Upper lobe of left lung (tissue), 6 donors: ENCODE measurements at regions not wholly inside any gene's neighbourhood (a gene's known extent, or its start where the extent isn't known, plus 50 kb on each side); places are given as distances from the start of the nearest gene placed in this dataset.
"Not testable (repeated sequence)": the region's sequence is repeated elsewhere in the genome, so short reads cannot be mapped to it uniquely, and the experiment has no call there.

ENCODE experiments used
- ATAC-seq, 2 donors: fragments of 200-7000 bp; cut with Tn5 transposase; one replicate each; pipeline ENCODE4 v1.9.1; 2022; ENCODE audit warnings: mild to moderate bottlenecking in 2 of 2, moderate library complexity in 2 of 2; ENCODE audit not compliant: low FRiP score in 2 of 2
- DNase-seq, 2 donors: peaks; one replicate each; pipeline ENCODE4 v3.0.0-alpha.2; 2019 to 2020
- H3K27ac ChIP-seq, 4 donors: fragments of 200-600 bp; sonication (generic); one replicate each; pipeline ENCODE4 v1.5.1; 2016 to 2019
- H3K27me3 ChIP-seq, 4 donors: fragments of 200-600 bp; sonication (generic); one replicate each; pipeline ENCODE4 v1.5.1; 2017 to 2019
- H3K36me3 ChIP-seq, 4 donors: fragments of 200-600 bp; sonication (generic); one replicate each; pipeline ENCODE4 v1.5.1; 2016 to 2019
- H3K4me1 ChIP-seq, 4 donors: fragments of 200-600 bp; sonication (generic); one replicate each; pipeline ENCODE4 v1.5.1; 2018 to 2019
- H3K4me3 ChIP-seq, 4 donors: fragments of 200-600 bp; sonication (generic); one replicate each; pipeline ENCODE4 v1.5.1; 2017 to 2019; ENCODE audit warnings: mild to moderate bottlenecking in 2 of 4, moderate library complexity in 1 of 4
- H3K9me3 ChIP-seq, 4 donors: fragments of 200-600 bp; sonication (generic); one replicate each; pipeline ENCODE4 v1.5.1; 2018 to 2019
- EP300 ChIP-seq, 4 donors: sonication (generic); formaldehyde crosslinking; IDR thresholded peaks; one replicate each; pipeline ENCODE4 v1.5.1; 2017; ENCODE audit warnings: antibody characterized with exemption in 4 of 4, control low read depth in 2 of 4
- POLR2A ChIP-seq, 4 donors: fragments of 450-650 bp; IDR thresholded peaks; one replicate each; pipeline ENCODE4 v1.5.1; 2016 to 2017; ENCODE audit warnings: antibody characterized with exemption in 4 of 4, mild to moderate bottlenecking in 2 of 4
- POLR2AphosphoS5 ChIP-seq, 2 donors: sonication (generic); formaldehyde crosslinking; IDR thresholded peaks; one replicate each; pipeline ENCODE4 v1.5.1; 2017; ENCODE audit warnings: antibody characterized with exemption in 2 of 2
- WGBS, 2 donors: methylation state at CpG; one replicate each; pipeline ENCODE4 v1.1.5; 2017 to 2018; 5-methylcytosine and 5-hydroxymethylcytosine counted together
- TF ChIP-seq, protein P1 (sequence below), 6 experiments: fragments of 450-650 bp in 4 of 6; fragments of 200-600 bp in 2 of 6; sonication (generic) in 2 of 6; IDR thresholded peaks; one replicate each; pipeline ENCODE4 v1.5.1; 2016 to 2019; ENCODE audit warnings: antibody characterized with exemption in 6 of 6
- donor health status: DM: no; HTN: no; CAD: no; lungs with moderate emphysema.
- donor health status: DM: no; HTN: yes; CAD: no; lungs with severe emphysema.

DNA sequence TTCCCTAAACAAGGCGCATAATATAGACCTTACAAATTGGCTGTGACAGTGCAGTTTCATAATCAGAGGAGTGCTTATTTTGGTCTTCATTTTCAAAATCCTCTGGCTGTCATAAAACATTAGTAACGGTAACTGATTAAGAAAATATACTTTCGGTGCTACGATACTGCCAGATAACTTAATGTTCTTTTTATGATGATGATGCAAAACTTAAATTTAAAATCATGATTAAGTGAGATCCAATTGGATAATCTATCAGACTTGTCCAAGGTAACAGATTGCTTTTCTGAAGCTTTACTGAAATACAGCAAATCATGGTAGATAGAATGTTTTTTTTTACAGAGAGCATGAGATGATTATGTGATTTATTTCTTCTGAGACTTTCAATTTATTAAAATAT is 364.2 kb upstream of the CNTN3 start:
- Histone ChIP-seq H3K4me3 (no peak overlapping the region), H3K27ac (no peak overlapping the region), H3K9me3 (no peaks in the 10 kb centered on the region), H3K27me3 (no peaks in the 10 kb centered on the region), H3K36me3 (no peaks in the 10 kb centered on the region), H3K4me1 (no peaks in the 10 kb centered on the region)
- ATAC-seq = no peak
- DNase-seq = no peak
- no peak for TF ChIP-seq POLR2AphosphoS5 (IDR thresholded peaks at IDR 0.05)
- TF ChIP-seq, protein P1, sequence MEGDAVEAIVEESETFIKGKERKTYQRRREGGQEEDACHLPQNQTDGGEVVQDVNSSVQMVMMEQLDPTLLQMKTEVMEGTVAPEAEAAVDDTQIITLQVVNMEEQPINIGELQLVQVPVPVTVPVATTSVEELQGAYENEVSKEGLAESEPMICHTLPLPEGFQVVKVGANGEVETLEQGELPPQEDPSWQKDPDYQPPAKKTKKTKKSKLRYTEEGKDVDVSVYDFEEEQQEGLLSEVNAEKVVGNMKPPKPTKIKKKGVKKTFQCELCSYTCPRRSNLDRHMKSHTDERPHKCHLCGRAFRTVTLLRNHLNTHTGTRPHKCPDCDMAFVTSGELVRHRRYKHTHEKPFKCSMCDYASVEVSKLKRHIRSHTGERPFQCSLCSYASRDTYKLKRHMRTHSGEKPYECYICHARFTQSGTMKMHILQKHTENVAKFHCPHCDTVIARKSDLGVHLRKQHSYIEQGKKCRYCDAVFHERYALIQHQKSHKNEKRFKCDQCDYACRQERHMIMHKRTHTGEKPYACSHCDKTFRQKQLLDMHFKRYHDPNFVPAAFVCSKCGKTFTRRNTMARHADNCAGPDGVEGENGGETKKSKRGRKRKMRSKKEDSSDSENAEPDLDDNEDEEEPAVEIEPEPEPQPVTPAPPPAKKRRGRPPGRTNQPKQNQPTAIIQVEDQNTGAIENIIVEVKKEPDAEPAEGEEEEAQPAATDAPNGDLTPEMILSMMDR (IDR thresholded peaks at IDR 0.05) = no peak
- no peak for TF ChIP-seq POLR2A (IDR thresholded peaks at IDR 0.05)
- TF ChIP-seq EP300 (IDR thresholded peaks at IDR 0.05) = no peak
- WGBS, 2 donors = 88 to 89% methylated on average over 4 of the region's 4 CpGs

DNA sequence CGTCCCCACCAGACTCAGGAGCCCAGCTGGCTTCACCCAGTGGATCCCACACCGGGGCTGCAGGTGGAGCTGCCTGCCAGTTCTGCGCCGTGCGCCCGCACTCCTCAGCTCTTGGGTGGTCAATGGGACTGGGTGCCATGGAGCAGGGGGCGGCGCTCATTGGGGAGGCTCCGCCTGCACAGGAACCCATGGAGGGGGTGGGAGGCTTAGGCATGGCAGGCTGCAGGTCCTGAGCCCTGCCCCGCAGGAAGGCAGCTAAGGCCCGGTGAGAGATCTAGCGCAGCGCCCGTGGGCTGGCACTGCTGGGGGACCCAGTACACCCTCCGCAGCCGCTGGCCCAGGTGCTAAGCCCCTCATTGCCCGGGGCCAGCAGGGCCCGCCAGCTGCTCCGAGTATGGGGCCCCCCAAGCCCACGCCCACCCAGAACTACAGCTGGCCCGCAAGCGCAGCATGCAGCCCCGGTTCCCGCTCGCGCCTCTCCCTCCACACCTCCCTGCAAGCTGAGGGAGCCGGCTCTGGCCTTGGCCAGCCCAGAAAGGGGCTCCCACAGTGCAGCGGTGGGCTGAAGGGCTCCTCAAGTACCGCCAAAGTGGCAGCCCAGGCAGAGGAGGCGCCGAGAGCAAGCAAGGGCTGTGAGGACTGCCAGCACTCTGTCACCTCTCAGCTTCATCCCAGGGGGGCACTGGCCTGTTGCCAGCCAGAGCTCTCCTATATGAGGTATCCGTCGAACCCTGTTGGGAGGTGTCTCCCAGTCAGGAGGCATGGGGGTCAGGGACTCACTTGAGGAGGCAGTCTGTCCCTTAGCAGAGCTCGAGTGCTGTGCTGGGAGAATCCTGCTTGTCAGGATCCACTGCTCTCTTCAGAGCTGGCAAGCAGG is 370.8 kb upstream of the CNTN3 start:
- not testable (repeated sequence) for H3K4me1 ChIP-seq, H3K9me3 ChIP-seq, H3K27ac ChIP-seq, H3K27me3 ChIP-seq, ATAC-seq, H3K36me3 ChIP-seq, H3K4me3 ChIP-seq
- DNase-seq = peak in 1 of 2 donors; percentile 63
- WGBS, 2 donors = 90 to 94% methylated on average over 6 to 19 of the region's 34 CpGs

DNA sequence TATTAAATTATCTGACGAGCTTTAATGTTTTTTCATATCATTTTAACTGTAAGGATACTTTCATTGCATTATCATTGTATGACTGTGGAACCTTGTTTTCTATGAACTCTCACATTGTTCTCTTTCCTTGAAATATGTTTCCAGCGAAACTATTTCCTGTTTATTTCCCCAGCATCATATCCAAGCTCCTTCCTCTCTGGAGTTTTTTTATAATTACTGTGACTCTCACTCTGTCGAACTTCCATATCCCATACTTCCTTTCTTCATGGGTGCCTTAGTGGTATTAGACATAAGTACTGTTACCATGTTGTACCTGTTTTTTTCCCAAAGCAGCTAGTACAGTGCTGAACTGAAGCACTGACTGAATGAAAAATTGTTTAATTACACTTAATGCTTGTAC is 373.6 kb upstream of the CNTN3 start:
- H3K4me1 ChIP-seq = no peaks in the 10 kb centered on the region
- H3K4me3 ChIP-seq = no peak overlapping the region
- H3K9me3 ChIP-seq = peaks cover 0 to 7% (median 0%) of the 10 kb centered on the region in 4 donors
- 43 to 50% methylated on average over 3 of the region's 3 CpGs for WGBS, 2 donors
- no peaks in the 10 kb centered on the region for H3K36me3 ChIP-seq
- TF ChIP-seq EP300 (IDR thresholded peaks at IDR 0.05) = no peak
- no peak for TF ChIP-seq POLR2AphosphoS5 (IDR thresholded peaks at IDR 0.05)
- no peak for TF ChIP-seq POLR2A (IDR thresholded peaks at IDR 0.05)
- TF ChIP-seq, protein P1 (IDR thresholded peaks at IDR 0.05) = no peak
- DNase-seq = no peak
- no peak overlapping the region for H3K27ac ChIP-seq
- no peak for ATAC-seq
- H3K27me3 ChIP-seq = no peaks in the 10 kb centered on the region

DNA sequence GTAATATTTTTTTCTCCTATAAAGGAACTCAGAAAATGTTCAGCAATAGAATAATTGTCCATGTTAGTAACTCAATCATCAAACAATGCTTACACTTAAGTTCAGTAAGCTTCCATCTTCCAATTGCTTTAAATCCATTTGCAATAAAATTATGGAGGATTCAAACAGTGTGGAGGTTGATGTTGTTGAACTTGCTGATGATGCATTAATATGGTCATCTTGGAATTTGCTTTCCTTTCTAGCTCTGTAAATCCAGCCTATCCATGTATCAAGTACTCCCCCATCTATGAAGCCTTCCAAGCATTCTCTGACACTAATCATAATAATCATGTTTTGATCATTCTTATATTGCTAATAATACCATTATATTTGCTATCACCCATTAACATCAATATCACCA is 378.4 kb upstream of the CNTN3 start:
- H3K27me3 ChIP-seq = no peaks in the 10 kb centered on the region
- H3K36me3 ChIP-seq = no peaks in the 10 kb centered on the region
- H3K4me1 ChIP-seq = no peaks in the 10 kb centered on the region
- no peak overlapping the region for H3K27ac ChIP-seq
- H3K9me3 ChIP-seq = no peaks in the 10 kb centered on the region
- no peak overlapping the region for H3K4me3 ChIP-seq
- TF ChIP-seq POLR2A (IDR thresholded peaks at IDR 0.05) (no peak), POLR2AphosphoS5 (IDR thresholded peaks at IDR 0.05) (no peak), EP300 (IDR thresholded peaks at IDR 0.05) (no peak)
- TF ChIP-seq, protein P1 (IDR thresholded peaks at IDR 0.05) = no peak
- no peak for DNase-seq
- ATAC-seq = no peak

DNA sequence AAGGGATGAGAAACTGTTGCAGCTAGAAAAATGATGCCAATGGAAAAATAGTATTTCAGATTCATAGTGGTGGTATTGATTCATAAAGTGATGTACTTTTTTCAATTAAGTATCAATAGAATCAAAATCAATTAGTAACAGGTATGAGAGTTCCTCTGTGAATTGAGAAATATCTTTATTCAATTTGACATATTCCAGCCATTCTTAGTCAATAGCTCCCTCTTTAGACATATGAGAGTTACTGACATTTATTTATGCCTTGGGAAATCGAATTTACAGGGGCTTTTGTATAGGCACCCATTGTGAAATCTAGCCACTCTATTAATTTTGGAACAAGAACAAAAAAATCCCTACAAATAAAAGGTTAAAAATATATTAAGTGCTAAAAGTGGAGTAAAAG is 386.9 kb upstream of the CNTN3 start:
- ATAC-seq = no peak

More for the DNA sequence above, 386.9 kb upstream of the CNTN3 start:
- no peak overlapping the region for H3K27ac ChIP-seq
- H3K27me3 ChIP-seq = no peaks in the 10 kb centered on the region
- no peaks in the 10 kb centered on the region for H3K9me3 ChIP-seq
- H3K36me3 ChIP-seq = no peaks in the 10 kb centered on the region
- no peak for TF ChIP-seq EP300 (IDR thresholded peaks at IDR 0.05)
- no peak for TF ChIP-seq POLR2AphosphoS5 (IDR thresholded peaks at IDR 0.05)
- TF ChIP-seq POLR2A (IDR thresholded peaks at IDR 0.05) = no peak
- TF ChIP-seq, protein P1 (IDR thresholded peaks at IDR 0.05) = no peak
- no peak for DNase-seq
- no peaks in the 10 kb centered on the region for H3K4me1 ChIP-seq
- H3K4me3 ChIP-seq = no peak overlapping the region
- WGBS, 2 donors = 8 to 12% methylated on average over 1 of the region's 1 CpG
